Heart right ventricle (tissue), 16 donors: ENCODE measurements at regions not wholly inside any gene's neighbourhood (a gene's known extent, or its start where the extent isn't known, plus 50 kb on each side); places are given as distances from the start of the nearest gene placed in this dataset.

ENCODE experiments used
- ATAC-seq, 8 donors: fragments of 200-7000 bp; cut with Tn5 transposase; one replicate each; pipeline ENCODE4 v1.9.1; 2020; ENCODE audit warnings: mild to moderate bottlenecking in 8 of 8, moderate library complexity in 8 of 8, moderate number of reproducible peaks in 1 of 8
- DNase-seq, 2 donors: peaks; one replicate each; pipeline ENCODE4 v3.0.0-alpha.2; 2020
- H3K27ac ChIP-seq, 10 donors: fragments of 200-600 bp; sonication (generic) in 2 of 10; one replicate each; pipeline versions ENCODE4 v1.5.0 to v1.8.0; 2020 to 2022; ENCODE audit warnings: mild to moderate bottlenecking in 3 of 10
- H3K27me3 ChIP-seq, 7 donors: fragments of 200-600 bp; one replicate each; pipeline ENCODE4 v1.8.0; 2021 to 2022; ENCODE audit warnings: mild to moderate bottlenecking in 2 of 7
- H3K36me3 ChIP-seq, 9 donors: fragments of 200-600 bp; sonication (generic) in 1 of 9; one replicate each; pipeline versions ENCODE4 v1.5.0 to v1.8.0; 2020 to 2022; ENCODE audit warnings: mild to moderate bottlenecking in 2 of 9
- H3K4me1 ChIP-seq, 9 donors: fragments of 200-600 bp; sonication (generic) in 1 of 9; one replicate each; pipeline versions ENCODE4 v1.5.0 to v1.8.0; 2020 to 2022; ENCODE audit warnings: mild to moderate bottlenecking in 4 of 9
- H3K4me3 ChIP-seq, 10 donors: fragments of 200-600 bp; sonication (generic) in 2 of 10; one replicate each; pipeline versions ENCODE4 v1.5.0 to v1.8.0; 2020 to 2022; ENCODE audit warnings: mild to moderate bottlenecking in 7 of 10, moderate library complexity in 2 of 10
- H3K9me3 ChIP-seq, 11 donors: fragments of 200-600 bp in 10 of 11; sonication (generic) in 2 of 11; one replicate each; pipeline versions ENCODE4 v1.5.0 to v1.8.0; 2013 to 2022; ENCODE audit warnings: mild to moderate bottlenecking in 2 of 11, control low read depth in 1 of 11, moderate library complexity in 1 of 11
- CTCF ChIP-seq, 9 donors: fragments of 200-600 bp; sonication (generic) in 2 of 9; IDR thresholded peaks; one replicate each; pipeline versions ENCODE4 v1.5.0 to v1.8.0; 2021 to 2022; ENCODE audit warnings: antibody characterized with exemption in 9 of 9, mild to moderate bottlenecking in 5 of 9, moderate library complexity in 1 of 9
- WGBS, 2 donors: extraction: QIAGEN DNeasy Blood & Tissue Kit; methylation state at CpG; one replicate each; pipeline ENCODE4 v1.1.7; 2013; ENCODE audit warnings: inconsistent platforms in 1 of 2; 5-methylcytosine and 5-hydroxymethylcytosine counted together
- intact Hi-C, 10 donors: fragments of 100-400 bp; cut with DNase I; formaldehyde crosslinking; loops; one replicate each; pipeline versions ENCODE4 v1.11.1 to v1.14.2; 2022
- donor health status: Arrhythmogenic right ventricular cardiomyopathy.
- donor health status: ischemic (EF 13 %, LVEDD 7.1; RV severe dilation, severe dysfunction).
- donor health status: healthy with polysubstance abuse.
- donor health status: DM: no; HTN: yes; CAD: no.
- donor health status: DM: no; HTN: no; CAD: no.
- donor health status: ischemic (EF 25% LVEDD 6.9; RV normal size, moderate dysfunction).
- donor health status: ischemic (EF 25% LVEDD 5.7; RV mildly dilated, moderate dysfunction).
- donor health status: healthy.
- donor health status: DM: yes; HTN: yes; CAD: no.
- donor health status: Ischemic cardiomyopathy.
- donor health status: ischemic (EF 35%, LVEDD 5.7; RV mildly dilated, moderate dysfunction).
- donor health status: nonischemic (EF 11% LVEDD 7.7; RV severe dilation, severe dysfunction).
- donor health status: DM: yes; HTN: yes; CAD: no.
- donor health status: PGD.
- donor health status: ischemic (EF 29% LVEDD 5.4; RV normal size, mild dysfunction).
- donor health status: nonischemic (EF 23%, LVEDD 6.1; RV moderate dilation, normal function).

GRCh38 chr17:52228823-52229222 lies 70.3 kb upstream of the CA10 start:
- no peak for TF ChIP-seq CTCF (IDR thresholded peaks at IDR 0.05)
- H3K4me1 ChIP-seq: no peaks in the 10 kb centered on the region
- no peaks in the 10 kb centered on the region for H3K27me3 ChIP-seq
- no peaks in the 10 kb centered on the region for H3K9me3 ChIP-seq
- no peak overlapping the region for H3K4me3 ChIP-seq
- intact Hi-C loops: no loop called here
- ATAC-seq: no peak
- H3K36me3 ChIP-seq: no peaks in the 10 kb centered on the region
- no peak for DNase-seq
- whole genome bisulfite sequencing, 2 donors: 72 to 79% methylated on average over 3 of the region's 3 CpGs
- H3K27ac ChIP-seq: no peak overlapping the region

- H3K4me1 ChIP-seq: no peaks in the 10 kb centered on the region
- no peak overlapping the region for H3K4me3 ChIP-seq
- no peak for ATAC-seq
- 50 to 59% methylated on average over 2 of the region's 2 CpGs for WGBS, 2 donors
- TF ChIP-seq CTCF (IDR thresholded peaks at IDR 0.05): no peak
- H3K27ac ChIP-seq: no peak overlapping the region
- no peak for DNase-seq
- peaks cover 0 to 2% (median 0%) of the 10 kb centered on the region in 11 donors for H3K9me3 ChIP-seq
- H3K27me3 ChIP-seq: no peaks in the 10 kb centered on the region
- no peaks in the 10 kb centered on the region for H3K36me3 ChIP-seq
- intact Hi-C loops: no loop called here
These were observed 69.4 kb upstream of the CA10 start for GRCh38 chr17:52227926-52228325.

GRCh38 chr17:52213451-52213850 lies 54.9 kb upstream of the CA10 start:
- intact Hi-C loops: no loop called here
- Histone ChIP-seq H3K27ac (no peak overlapping the region), H3K27me3 (no peaks in the 10 kb centered on the region), H3K4me3 (no peak overlapping the region), H3K36me3 (no peaks in the 10 kb centered on the region), H3K4me1 (no peaks in the 10 kb centered on the region), H3K9me3 (no peaks in the 10 kb centered on the region)
- TF ChIP-seq CTCF (IDR thresholded peaks at IDR 0.05): no peak
- ATAC-seq (no peak), DNase-seq (no peak)
- WGBS, 2 donors: 31 to 55% methylated on average over 3 of the region's 3 CpGs

- Histone ChIP-seq H3K27me3 (no peaks in the 10 kb centered on the region), H3K27ac (no peak overlapping the region), H3K4me1 (no peaks in the 10 kb centered on the region), H3K4me3 (no peak overlapping the region), H3K9me3 (no peaks in the 10 kb centered on the region), H3K36me3 (no peaks in the 10 kb centered on the region)
- TF ChIP-seq CTCF (IDR thresholded peaks at IDR 0.05): no peak
- no peak for DNase-seq
- ATAC-seq: no peak
- intact Hi-C loops: no loop called here
These were observed 54.3 kb upstream of the CA10 start for GRCh38 chr17:52212851-52213250.

- no peak for TF ChIP-seq CTCF (IDR thresholded peaks at IDR 0.05)
- Histone ChIP-seq H3K4me1 (no peaks in the 10 kb centered on the region), H3K9me3 (no peaks in the 10 kb centered on the region), H3K27me3 (no peaks in the 10 kb centered on the region), H3K4me3 (no peak overlapping the region), H3K27ac (no peak overlapping the region), H3K36me3 (no peaks in the 10 kb centered on the region)
- intact Hi-C loops: loop anchor here in 1 of 10 donors (5.0 kb wide), 1 partner anchor 52 kb away; the partner anchor contains the start of gene CA10
- ATAC-seq (no peak), DNase-seq (no peak)
These were observed 51.0 kb upstream of the CA10 start for GRCh38 chr17:52209507-52209906.
